HG02938 (cell line): ENCODE measurements at regions not wholly inside any gene's neighbourhood (a gene's known extent, or its start where the extent isn't known, plus 50 kb on each side); places are given as distances from the start of the nearest gene placed in this dataset.

Source experiments
- ATAC-seq: cut with Tn5 transposase; IDR thresholded peaks from one replicate; pipeline ENCODE4 v1.9.1; 2021; ENCODE audit warnings: mild to moderate bottlenecking, moderate library complexity; ENCODE audit not compliant: unreplicated experiment

DNA sequence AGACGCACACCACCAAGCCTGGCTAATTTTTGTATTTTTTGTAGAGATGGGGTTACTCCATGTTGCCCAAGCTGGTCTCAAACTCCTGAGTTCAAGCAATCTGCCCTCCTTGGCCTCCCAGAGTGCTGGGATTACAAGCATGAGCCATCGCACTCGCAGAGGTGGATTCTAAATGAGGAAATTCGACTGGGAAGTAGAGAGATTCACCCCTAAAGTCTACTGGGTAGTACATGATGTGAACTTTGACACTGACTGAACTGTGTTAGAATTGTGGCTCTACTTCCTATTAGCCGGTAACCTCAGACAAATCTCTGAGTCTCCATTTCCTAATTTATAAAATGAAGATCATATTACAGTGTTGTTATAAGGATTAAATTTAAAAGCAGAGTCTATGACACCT lies 276.0 kb upstream of the NR5A2 start:
- no peak for ATAC-seq

DNA sequence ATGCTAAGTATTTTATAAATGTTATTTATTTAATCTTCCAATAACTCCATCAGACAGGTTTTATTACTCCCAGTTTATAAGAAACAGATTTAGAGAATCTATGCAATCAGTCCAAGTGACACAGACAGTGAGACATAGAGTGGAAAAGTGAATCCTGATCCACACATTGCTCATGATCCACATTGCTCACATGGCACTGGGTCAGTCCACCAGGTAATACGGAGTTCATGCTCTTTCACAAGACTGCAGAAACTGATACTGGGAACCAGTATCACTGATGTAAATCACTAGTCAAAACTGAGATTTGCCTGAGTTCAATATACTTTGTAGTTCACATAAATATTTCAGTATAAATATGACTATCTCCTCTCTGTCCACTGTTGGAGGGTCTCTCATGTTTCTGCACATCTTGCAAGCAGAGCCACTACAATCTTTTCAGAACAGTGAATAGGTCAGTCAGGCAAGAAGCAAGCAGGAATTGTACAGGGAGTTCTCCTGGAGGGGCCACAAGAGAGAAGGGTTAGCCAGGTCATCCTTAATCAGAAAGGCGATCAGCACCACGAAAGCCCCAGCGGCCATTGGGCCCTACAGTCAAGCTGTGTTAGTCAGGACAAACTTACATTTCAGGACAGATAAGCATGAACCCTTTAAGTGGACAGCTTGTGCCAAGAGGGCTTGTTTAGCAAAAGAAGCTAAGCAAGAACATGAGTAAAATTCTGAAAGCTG lies 275.4 kb upstream of the NR5A2 start:
- no peak for ATAC-seq

DNA sequence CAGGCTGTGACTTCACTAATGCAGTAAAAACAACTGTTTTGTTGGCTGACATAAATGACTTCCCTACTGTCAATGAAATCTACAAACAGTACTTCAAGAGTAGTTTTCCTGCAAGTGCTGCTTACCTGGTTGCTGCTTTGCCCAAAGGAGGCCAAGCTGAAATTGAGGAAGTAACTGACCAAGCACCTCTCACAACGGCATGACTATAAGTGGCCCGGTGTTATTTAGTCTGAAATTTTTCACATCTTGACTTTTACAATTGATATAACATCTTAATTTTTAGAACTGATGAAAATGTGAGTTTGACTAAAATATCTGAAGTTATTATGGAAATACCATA lies 274.9 kb upstream of the NR5A2 start:
- ATAC-seq: no peak

DNA sequence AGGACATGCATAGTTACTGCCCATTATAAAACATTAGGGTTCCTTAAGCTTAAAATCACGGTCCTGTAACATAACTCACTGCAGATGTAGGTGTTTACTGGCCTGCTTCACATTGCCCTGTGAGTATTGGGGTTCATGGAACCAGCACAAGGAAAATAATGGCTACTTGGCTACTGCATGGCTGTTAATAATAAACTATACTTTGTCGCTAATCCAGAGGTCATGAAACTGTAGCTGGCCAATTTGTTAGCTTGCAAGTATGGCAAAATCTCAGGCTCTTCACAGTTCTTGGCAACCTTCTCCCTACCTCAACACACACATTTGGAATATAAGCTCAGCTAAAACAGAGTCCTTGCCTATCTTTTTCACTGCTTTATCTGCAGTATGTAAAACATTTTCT lies 274.0 kb upstream of the NR5A2 start:
- ATAC-seq: no peak

DNA sequence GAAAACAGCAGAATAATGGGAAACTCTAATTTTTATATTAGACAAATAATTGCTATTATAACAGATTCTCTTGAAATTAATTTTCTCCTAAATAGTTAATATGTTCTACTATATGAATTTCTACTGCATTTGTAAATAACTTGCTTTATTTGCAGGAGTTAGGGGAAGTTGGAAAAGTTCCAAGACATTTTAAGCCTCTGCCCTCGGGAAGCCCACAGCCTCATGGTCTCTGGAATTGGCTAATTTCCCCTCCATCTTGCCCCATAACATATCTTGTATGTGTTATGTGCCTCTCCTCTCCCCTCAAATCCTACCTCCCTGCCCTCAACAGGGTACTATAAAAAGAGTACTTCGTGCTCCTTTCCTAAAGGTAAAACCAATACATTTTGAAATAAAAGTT lies 271.4 kb upstream of the NR5A2 start:
- ATAC-seq: no peak

DNA sequence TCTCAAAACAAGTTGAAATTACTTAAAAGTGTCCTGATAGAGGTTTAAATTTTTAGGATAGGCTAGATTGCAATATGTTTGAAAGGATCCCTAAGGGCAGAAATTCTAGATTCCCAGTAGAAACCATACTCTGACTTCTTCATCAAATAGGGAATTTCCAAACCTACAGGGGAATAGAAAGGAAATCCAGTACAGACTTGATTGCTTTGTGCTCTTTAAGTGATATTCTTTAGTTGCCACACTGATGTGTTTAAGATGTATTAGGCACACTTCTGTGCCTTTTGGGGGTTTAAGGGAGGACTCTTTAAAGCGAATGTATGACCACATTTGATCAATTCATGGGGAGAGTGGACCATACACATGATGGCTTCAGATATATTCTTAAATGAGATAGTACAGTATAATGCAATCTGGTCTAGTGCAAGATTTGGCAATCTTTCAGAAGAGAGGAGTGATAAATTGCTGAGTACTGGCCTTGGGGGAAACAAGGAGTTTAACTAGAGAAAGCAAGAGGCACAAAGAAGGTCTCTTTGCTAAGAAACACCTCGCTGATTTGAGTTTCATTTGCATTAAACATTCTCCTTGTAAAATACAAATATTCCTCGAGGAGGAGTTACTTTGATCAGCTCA lies 268.8 kb upstream of the NR5A2 start:
- ATAC-seq: no peak

DNA sequence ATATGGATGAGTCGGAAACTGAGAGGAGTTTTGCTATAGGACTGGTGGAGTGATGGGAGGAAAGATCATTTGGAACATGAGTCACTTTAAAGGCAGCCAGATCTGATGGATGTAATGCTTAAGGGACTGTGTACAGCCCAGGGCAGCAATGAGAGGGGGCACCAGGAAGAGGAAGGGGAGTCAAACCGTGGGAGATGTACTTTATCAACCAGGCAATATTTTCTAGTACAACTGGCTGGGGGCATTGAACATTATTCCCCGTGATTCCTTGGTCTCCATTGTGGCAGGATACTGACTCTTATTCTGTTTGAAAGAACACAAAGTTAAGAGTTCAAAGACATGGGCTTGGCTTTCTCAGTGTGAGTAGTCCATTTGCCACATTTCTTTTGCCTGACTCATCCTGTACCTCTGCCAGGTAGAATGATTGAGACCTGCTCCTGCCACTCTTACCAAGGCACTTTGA lies 268.2 kb upstream of the NR5A2 start:
- no peak for ATAC-seq

DNA sequence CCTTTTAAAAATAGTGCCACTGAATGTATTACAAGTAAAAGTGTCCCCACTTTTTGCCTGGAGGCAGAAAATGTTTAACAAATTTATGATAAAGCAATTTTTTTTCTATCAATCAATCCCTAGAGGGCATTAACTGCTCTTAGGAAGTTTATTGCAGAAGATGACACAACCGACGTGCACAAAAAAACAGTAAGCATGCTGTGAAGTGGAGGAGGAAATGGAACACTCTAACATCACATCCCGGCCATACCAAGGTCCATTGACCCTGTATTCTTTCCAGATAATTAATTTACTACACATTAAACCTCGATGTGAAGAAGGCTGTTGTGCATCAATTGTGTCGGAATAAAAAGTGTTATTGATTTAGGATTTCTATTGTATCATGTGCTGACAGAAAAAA lies 264.9 kb upstream of the NR5A2 start:
- no peak for ATAC-seq

DNA sequence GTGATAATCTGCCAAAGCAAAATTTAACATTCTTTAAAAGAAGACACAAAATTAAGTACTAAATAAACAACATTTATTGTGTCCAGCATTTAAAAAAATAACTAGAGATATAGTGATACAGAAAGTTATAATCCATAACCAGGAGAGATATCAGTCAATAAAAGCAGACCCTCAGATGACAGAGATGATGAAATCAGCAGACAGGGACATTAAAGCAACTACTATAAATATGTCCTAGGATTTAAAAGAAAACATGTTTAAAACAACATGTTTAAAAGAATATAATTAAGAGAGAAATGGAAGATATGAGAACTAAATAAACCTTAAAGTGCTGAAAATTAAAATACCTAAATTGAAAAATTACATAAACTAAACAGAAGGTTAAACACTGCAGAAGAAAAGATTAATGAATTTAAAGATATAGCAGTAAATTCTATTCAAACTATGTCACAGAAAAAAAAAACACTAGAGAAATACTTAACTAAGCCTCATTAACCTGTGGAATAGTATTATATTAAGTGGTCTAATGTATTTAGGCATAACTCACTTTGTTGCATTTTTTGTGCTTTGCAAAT lies 261.2 kb upstream of the NR5A2 start:
- no peak for ATAC-seq

DNA sequence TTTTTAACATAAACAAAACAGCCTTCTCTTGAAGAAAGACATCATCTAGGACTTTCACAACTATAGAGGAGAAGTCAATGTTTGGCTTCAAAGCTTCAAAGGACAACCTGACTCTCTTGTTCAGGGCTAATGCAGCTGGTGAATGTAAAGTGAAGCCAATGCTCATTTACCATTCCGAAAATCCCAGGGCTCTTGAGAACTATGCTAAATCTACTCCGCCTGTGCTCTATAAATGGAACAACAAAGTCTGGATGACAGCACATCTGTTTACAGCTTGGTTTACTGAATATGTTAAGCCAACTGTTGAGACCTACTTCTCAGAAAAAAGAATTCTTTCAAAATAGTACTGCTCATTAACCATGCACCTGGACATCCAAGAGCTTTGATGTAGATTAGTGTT lies 259.8 kb upstream of the NR5A2 start:
- ATAC-seq: no peak

DNA sequence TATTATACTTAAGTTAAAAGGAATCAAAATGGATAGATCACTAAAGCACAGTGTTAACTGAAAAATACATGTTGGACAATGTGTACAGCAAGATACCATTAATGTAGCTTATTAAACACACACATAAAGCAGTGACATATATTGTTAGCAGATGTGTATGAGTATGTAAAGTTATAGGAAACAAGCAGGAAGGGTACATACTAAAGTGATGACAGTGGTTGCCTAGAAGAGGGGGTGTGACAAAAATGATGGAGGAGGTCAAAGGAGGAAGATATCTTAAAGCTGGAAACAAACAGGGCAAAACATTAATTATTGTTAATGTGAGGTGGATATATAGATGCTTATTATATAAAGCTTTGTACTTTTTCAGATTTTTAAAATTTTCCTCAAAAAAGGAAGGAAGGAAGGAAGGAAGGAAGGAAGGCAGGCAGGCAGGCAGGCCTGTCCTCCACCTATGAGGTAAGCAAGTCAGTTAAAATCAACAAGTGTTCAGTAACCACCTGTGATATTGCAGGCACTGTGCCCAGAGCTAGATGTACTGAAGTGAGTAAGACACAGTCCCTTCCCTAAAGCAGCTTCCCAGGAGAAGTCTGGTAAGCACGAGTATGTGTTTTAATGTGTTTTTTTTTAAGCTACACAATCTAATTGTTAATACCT lies 252.9 kb upstream of the NR5A2 start:
- no peak for ATAC-seq

DNA sequence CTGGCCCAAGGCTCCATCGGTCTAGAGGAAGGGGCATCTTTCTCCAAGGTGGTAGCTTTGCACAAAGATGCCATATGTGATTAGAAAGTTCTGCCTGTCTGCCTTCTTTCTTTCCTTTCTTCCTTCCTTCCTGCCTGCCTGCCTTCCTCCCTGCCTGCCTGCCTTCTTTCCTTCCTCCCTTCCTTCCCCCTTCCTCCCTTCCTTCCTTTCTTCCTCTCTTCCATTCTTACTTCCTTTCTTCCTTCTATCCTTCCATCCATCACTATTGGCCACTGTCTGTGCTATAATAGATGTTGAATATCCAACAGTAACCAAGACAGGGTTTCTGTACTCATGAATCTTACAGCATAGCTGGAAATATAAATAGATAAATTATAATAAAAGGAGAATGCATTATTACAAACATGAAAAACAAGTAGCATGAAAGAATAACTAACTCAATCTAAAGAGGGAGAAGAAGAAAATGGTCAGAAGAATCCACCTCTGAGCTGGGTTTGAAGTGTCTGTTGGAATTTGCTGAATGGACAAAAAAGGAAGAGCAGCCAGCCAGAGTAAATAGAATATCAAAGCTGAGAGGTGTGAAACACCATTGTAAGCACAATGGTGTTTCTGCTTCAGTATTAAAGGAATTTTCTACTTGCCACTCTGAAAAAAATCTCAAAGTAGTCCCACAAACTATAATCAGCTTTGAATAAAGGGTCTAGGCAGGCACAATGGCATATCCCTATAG lies 250.6 kb upstream of the NR5A2 start:
- ATAC-seq: no peak

DNA sequence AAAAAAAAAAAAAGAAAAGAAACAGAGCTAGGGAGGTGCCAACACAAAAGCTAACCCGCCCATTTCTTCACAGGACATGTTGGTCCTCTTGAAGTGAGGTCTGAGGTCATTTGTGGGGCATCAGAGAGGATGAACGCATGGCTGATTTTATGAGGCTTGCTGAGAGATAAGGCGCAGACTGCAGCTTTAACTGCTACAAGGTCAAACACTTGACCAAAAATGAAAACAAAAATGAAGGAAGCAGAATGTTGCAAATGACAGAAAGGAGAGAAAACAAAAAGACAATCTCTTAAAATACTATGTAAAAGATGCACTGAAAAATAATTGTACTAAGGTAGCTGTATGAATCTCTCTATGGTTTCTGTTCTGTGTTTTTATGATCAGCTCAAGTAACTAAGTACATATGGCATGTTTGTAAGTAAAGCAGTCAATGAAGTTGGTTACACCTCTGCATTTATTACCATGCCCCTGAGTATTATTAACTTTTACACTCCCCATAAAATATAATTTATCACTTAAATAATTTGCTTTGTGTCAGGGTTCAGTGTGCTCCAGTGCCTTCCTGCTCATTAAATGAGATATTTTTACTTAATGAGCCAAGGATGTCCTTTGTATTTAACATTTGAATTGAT lies 249.1 kb upstream of the NR5A2 start:
- ATAC-seq: no peak

DNA sequence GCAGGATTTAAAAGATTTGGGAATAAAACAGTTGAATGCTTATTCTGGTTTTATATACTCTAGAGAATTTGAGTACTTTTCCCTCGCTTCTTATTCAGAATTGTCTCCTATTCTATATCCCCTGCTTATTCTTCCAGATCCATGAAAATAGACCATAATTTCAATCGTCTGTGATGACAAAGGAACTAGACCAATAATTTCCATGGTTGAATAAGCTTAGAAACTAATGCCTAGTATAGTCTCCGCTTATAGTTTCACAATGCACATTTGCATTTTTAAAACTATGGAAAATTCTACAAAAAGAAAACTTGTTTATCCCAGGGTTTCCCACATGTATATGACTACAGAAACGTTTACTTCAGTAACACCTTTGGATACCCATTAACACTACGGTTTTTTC lies 247.4 kb upstream of the NR5A2 start:
- no peak for ATAC-seq

DNA sequence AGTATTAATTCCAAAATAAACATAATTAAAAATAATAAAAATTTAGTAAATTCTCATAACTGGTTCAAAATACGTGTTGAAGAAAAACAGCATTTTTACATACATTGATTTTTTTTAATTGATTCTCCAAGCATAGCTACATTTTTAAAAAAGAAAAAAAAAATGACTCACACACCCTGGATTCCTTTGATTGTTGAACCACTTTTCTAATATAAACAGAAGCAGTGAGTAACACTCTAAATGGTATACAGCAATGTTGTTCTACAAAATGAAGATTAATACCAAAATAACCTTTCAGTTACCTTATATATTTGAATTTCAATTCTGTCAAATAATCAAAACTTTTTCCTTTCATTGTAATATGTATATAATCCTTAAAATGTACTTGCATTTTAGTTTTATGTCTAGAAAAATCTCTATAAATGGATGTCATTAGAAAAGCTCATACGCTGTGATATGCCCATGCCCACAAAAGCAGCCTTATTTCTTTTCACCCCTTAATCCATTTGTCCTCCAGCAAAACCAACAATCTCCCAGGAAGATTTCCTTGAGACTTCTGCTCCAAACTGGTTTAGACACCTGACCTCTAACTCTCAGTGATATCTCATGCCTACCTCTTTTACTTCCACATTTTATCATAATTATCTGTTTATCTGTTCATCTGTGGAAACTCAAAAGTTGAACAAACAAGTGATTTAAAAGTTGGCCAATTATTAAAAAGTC lies 246.4 kb upstream of the NR5A2 start:
- no peak for ATAC-seq

DNA sequence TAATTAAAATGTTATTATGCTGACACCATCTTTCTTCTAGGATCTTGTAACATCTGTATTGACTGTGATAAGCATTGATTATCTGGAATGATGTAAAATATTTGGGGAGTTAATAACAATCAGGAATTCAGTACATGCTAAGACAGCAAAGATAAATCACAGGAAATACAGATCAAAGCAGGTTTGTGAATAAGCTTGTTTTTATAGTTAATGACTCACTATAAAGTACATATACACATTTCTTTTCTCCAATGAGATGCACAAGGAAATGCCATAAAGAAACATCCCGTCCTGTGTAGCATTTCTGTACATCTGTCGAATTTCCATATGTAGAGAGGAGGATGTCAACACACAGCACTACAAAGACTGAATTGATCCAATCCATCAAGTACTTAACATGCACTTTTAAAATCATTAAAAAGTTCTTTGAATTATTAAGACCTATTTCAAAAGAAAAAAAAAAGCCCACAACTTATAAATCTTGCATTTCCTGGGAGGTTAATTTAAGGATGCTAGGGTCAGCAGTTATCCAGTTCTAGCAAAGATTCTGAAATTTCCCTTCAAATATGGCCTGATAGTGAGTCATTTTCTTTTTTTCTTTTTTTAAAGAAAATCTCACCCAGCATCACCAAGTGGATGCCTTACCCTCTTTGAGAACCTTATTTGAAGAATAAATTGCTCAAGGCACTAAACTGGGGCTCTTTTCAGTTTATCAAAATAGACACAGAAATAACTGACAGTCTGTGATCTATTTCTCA lies 243.2 kb upstream of the NR5A2 start:
- ATAC-seq: no peak

DNA sequence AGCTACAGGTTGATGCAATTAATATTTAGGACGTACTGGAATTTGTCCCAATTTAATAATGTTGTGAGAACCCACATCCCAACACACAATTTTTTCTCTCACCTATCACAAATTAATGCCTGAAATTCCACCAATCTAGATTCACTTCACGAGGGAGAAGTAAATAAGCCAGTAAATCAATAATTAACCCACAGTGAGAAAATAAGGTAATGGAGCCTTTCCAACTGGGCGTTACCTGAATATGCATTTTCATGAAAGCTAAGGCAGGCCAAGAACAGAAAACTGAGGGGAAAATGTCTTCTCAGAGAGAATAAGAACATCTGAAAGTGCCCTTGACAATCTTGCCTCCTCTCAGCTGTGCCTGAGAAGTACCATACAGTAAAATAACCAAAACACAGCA lies 240.8 kb upstream of the NR5A2 start:
- ATAC-seq: no peak

DNA sequence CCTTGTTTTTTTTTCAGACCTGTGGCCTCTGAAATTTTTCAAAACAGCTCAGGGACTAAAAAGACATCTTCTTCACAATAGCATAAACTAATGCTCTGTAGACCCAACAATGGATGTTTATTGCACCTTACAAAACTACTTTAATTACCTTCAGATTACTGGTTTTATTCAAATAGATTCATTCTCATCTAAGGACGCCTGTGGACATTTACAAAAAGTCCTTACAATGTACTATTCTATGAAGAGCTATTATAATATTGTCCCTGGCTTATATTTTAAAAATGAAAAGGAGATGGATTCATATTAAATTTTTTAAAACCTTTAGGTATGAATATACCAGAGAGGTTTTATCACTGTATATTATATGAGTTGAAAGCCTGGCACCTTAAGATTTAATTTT lies 238.4 kb upstream of the NR5A2 start:
- ATAC-seq: no peak

DNA sequence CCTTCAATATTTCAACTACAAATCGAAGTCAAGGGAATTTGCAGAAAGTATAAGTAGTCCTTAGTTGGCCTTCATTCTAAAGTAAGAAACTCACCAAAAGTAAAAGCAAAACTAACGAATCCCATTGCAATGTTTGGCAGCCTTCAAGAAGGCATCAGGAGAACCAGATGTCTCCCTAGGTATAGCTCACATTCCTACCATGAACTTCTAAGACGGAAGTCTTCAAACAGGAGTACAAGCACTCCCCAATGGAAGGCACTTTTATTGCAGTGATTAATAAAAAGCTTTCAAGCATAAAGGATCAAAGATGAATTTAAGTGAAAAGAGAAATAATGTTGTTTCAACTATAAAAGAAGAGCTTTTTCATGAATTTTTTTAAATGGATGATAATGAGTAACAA lies 236.0 kb upstream of the NR5A2 start:
- no peak for ATAC-seq

DNA sequence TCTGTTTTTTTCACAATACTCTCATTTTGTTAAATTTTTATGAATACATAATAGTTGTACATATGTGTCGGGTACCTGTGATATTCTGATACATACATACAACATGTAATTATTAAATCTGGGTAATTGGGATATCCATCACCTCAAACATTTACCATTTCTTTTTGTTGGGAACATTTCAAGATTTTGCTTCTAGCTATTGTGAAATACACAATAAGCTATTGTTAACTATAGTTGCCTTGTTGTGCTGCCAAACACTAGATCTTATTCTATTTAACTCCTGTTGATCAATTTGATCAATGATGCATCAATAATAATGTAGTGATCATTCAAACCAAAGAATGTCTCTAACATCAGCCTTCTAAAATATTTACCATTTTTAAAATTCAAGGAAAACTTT lies 234.6 kb upstream of the NR5A2 start:
- no peak for ATAC-seq
